Fibroblast of lung (primary cell): ENCODE measurements at regions not wholly inside any gene's neighbourhood (a gene's known extent, or its start where the extent isn't known, plus 50 kb on each side); places are given as distances from the start of the nearest gene placed in this dataset.

Experiments used
- EZH2 ChIP-seq: IDR thresholded peaks from 2 replicates; pipeline ENCODE4 v1.5.1; 2012; ENCODE audit warnings: low read length, control low read depth, mild to moderate bottlenecking; ENCODE audit errors: missing control alignments
- TF ChIP-seq, protein P1 (sequence below), 2 donors: IDR thresholded peaks in 1 of 2; conservative IDR thresholded peaks in 1 of 2; 1 replicate in 1 of 2; 2 replicates in 1 of 2; pipeline ENCODE4 v1.5.1; 2011 to 2012; ENCODE audit warnings: low read length in 2 of 2, control low read depth in 1 of 2, inconsistent platforms in 1 of 2, low read depth in 1 of 2, mild to moderate bottlenecking in 1 of 2

DNA sequence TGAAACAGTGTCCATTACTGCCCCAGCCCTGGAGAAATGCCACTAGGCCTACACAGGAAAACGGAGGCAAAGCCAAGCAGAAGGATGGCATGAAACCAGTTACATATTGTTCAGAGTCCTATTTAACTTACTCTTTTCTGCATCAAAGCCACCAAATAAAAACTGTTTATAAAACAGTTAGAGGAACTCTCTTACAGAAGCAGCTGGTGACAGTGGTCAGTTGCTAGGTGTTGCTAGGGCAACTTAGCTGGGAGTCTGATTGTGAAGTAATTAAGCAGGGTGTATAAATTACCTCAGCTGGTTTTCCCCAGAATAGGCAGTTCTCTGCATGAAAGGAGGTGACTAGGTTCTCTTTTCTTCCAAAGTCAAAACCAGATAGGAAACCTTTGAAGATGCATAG, 115.6 kb upstream of the ZBED5 start:
- TF ChIP-seq, protein P1, sequence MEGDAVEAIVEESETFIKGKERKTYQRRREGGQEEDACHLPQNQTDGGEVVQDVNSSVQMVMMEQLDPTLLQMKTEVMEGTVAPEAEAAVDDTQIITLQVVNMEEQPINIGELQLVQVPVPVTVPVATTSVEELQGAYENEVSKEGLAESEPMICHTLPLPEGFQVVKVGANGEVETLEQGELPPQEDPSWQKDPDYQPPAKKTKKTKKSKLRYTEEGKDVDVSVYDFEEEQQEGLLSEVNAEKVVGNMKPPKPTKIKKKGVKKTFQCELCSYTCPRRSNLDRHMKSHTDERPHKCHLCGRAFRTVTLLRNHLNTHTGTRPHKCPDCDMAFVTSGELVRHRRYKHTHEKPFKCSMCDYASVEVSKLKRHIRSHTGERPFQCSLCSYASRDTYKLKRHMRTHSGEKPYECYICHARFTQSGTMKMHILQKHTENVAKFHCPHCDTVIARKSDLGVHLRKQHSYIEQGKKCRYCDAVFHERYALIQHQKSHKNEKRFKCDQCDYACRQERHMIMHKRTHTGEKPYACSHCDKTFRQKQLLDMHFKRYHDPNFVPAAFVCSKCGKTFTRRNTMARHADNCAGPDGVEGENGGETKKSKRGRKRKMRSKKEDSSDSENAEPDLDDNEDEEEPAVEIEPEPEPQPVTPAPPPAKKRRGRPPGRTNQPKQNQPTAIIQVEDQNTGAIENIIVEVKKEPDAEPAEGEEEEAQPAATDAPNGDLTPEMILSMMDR (conservative IDR thresholded peaks at IDR 0.05 in 1 of 2, IDR thresholded peaks at IDR 0.05 in 1 of 2; ENCODE audit: low read depth in 1 of 2, low read length in 2 of 2) = no peak
- no peak for TF ChIP-seq EZH2
